Coronary artery (tissue), 2 donors: ENCODE measurements at regions not wholly inside any gene's neighbourhood (a gene's known extent, or its start where the extent isn't known, plus 50 kb on each side); places are given as distances from the start of the nearest gene placed in this dataset.
"Not testable (repeated sequence)": the region's sequence is repeated elsewhere in the genome, so short reads cannot be mapped to it uniquely, and the experiment has no call there.

Source experiments
- DNase-seq: peaks from one replicate; pipeline ENCODE4 v3.0.0-alpha.2; 2017; ENCODE audit warnings: low spot score
- H3K27ac ChIP-seq, 2 donors: fragments of 200-600 bp; sonication (generic); one replicate each; pipeline ENCODE4 v1.5.1; 2016 to 2019
- H3K4me3 ChIP-seq: fragments of 200-600 bp; sonication (generic); 2 replicates; pipeline ENCODE4 v1.5.1; 2016; ENCODE audit warnings: mild to moderate bottlenecking, moderate library complexity
- CTCF ChIP-seq: fragments of 200-600 bp; sonication (generic); IDR thresholded peaks from one replicate; pipeline ENCODE4 v1.5.1; 2019; ENCODE audit warnings: antibody characterized with exemption

GRCh38 chr10:33657913-33658312, 323.4 kb upstream of the NRP1 start:
- DNase-seq, result no peak
- Histone ChIP-seq H3K4me3 (no peak overlapping the region), H3K27ac (no peak overlapping the region)
- TF ChIP-seq CTCF, result no peak

- DNase-seq, result no peak
- no peak overlapping the region for H3K4me3 ChIP-seq
- H3K27ac ChIP-seq, result no peak overlapping the region
- TF ChIP-seq CTCF, result no peak
Measured at GRCh38 chr10:33657154-33657908, 322.9 kb upstream of the NRP1 start.

GRCh38 chr10:33655921-33656320, 321.5 kb upstream of the NRP1 start:
- Histone ChIP-seq H3K4me3 (no peak overlapping the region), H3K27ac (no peak overlapping the region)
- DNase-seq, result no peak
- TF ChIP-seq CTCF, result no peak

- TF ChIP-seq CTCF, result no peak
- no peak overlapping the region for H3K4me3 ChIP-seq
- DNase-seq, result no peak
- no peak overlapping the region for H3K27ac ChIP-seq
Measured at GRCh38 chr10:33655165-33655815, 320.8 kb upstream of the NRP1 start.

- no peak for DNase-seq
- no peak for TF ChIP-seq CTCF
- Histone ChIP-seq H3K27ac (no peak overlapping the region), H3K4me3 (no peak overlapping the region)
Measured at GRCh38 chr10:33653584-33654367, 319.3 kb upstream of the NRP1 start.

GRCh38 chr10:33652870-33653269, 318.4 kb upstream of the NRP1 start:
- no peak for TF ChIP-seq CTCF
- Histone ChIP-seq H3K27ac (no peak overlapping the region), H3K4me3 (no peak overlapping the region)
- DNase-seq, result no peak

- DNase-seq, H3K4me3 ChIP-seq, H3K27ac ChIP-seq: not testable (repeated sequence)
Measured at GRCh38 chr10:33650131-33650530, 315.7 kb upstream of the NRP1 start.
